GM23338 (cell line): ENCODE measurements at regions not wholly inside any gene's neighbourhood (a gene's known extent, or its start where the extent isn't known, plus 50 kb on each side); places are given as distances from the start of the nearest gene placed in this dataset.

Experiments
- CREB1 ChIP-seq: fragments of 250-450 bp; sonication (Bioruptor Pico); IDR thresholded peaks from 2 replicates; pipeline ENCODE4 v1.5.0; 2020; ENCODE audit warnings: low read depth, mild to moderate bottlenecking, moderate library complexity
- CTCF ChIP-seq, 2 experiments: fragments of 200-600 bp in 1 of 2; sonication (generic) in 1 of 2; conservative IDR thresholded peaks; 2 replicates each; pipeline versions ENCODE4 v1.5.1 to v1.6.1; 2016 to 2017; ENCODE audit warnings: antibody characterized with exemption in 2 of 2, low read depth in 2 of 2, mild to moderate bottlenecking in 2 of 2, moderate library complexity in 1 of 2
- ETS1 ChIP-seq: IDR thresholded peaks from 2 replicates; pipeline ENCODE4 v1.6.1; 2016; ENCODE audit warnings: antibody characterized with exemption
- EZH2 ChIP-seq: fragments of 200-600 bp; sonication (generic); IDR thresholded peaks from one replicate; pipeline ENCODE4 v1.8.0; 2017; ENCODE audit warnings: antibody characterized with exemption, mild to moderate bottlenecking, low read depth; ENCODE audit not compliant: unreplicated experiment
- EZH2phosphoT487 ChIP-seq: fragments of 200-600 bp; sonication (generic); IDR thresholded peaks from one replicate; pipeline ENCODE4 v1.8.1; 2018; ENCODE audit warnings: antibody characterized with exemption; ENCODE audit not compliant: unreplicated experiment
- JUNB ChIP-seq: IDR thresholded peaks from one replicate; pipeline ENCODE4 v1.6.1; 2016; ENCODE audit warnings: antibody characterized with exemption; ENCODE audit not compliant: unreplicated experiment
- NANOG ChIP-seq: IDR thresholded peaks from 2 replicates; pipeline ENCODE4 v1.6.1; 2016; ENCODE audit warnings: antibody characterized with exemption, borderline replicate concordance
- POLR2AphosphoS5 ChIP-seq: IDR thresholded peaks from 2 replicates; pipeline ENCODE4 v1.6.1; 2016; ENCODE audit warnings: antibody characterized with exemption, low read depth
- REST ChIP-seq: IDR thresholded peaks from one replicate; pipeline ENCODE4 v1.6.1; 2018; ENCODE audit warnings: antibody characterized with exemption; ENCODE audit not compliant: unreplicated experiment
- STAT1 ChIP-seq: IDR thresholded peaks from one replicate; pipeline ENCODE4 v1.6.1; 2016; ENCODE audit warnings: antibody characterized with exemption; ENCODE audit not compliant: unreplicated experiment
- ZNF114 ChIP-seq: fragments of 250-450 bp; sonication (Bioruptor Pico); IDR thresholded peaks from 2 replicates; pipeline ENCODE4 v1.5.0; 2020; ENCODE audit warnings: mild to moderate bottlenecking, moderate library complexity
- ZNF462 ChIP-seq: fragments of 250-450 bp; sonication (Bioruptor Pico); IDR thresholded peaks from 2 replicates; pipeline ENCODE4 v1.5.0; 2020; ENCODE audit warnings: mild to moderate bottlenecking, moderate library complexity

- TF ChIP-seq CTCF (conservative IDR thresholded peaks at IDR 0.05; ENCODE audit: low read depth in 2 of 2) (no peak), CREB1 (CRISPR knock-in tag) (no peak), REST (no peak), EZH2 (no peak), POLR2AphosphoS5 (no peak), ZNF114 (CRISPR knock-in tag) (no peak), EZH2phosphoT487 (no peak), ETS1 (no peak), STAT1 (no peak), JUNB (no peak), NANOG (no peak), ZNF462 (CRISPR knock-in tag) (no peak)
Measured at GRCh38 chr21:41068496-41068895, 99.5 kb upstream of the BACE2 start.
